UCSD-AML1 (cell line): ENCODE measurements at regions not wholly inside any gene's neighbourhood (a gene's known extent, or its start where the extent isn't known, plus 50 kb on each side); places are given as distances from the start of the nearest gene placed in this dataset.

Experiments
- DNase-seq: peaks from one replicate; lab custom pipeline; 2025; ENCODE audit not compliant: unreplicated experiment; lab: John Stamatoyannopoulos, UW

DNA sequence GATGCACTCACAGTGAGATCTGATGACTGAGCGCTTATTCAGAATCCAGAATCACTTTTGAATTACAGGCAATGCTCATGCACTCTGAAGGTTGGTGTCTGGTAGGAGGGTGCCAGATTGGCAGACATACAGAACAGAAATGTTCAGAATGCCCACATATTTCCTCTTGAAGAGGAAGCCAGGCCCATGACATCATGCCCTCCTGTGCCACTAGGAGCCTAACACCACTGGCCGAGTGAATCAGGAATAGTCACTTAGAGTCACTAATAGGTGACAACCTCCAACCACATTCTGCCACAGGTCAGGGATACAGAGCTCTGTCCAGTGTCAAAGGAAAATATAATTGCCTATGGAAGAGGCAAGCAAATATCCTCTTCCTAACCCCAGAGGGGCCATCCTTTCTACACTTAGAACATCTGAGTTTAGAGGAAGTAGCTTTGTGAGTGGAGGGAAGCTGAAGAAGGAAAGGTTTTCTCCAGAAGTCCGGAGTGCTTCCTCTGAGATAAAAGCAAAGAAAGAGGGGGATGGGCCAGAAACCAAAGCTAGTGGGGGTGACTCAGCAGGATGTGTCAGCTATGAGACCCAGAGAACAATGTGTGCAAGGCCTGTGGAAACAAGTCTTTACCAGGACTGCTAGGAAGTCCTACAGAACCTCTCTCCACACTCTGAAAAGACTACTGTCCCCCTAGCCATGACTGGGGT lies 838.8 kb downstream of the GRID1 start:
- DNase-seq = peak; percentile 27

GRCh38 chr10:85528318-85528652 lies 838.3 kb downstream of the GRID1 start:
- DNase-seq = no peak

- DNase-seq = no peak
Observed at GRCh38 chr10:85531706-85532105, 834.9 kb downstream of the GRID1 start.

- DNase-seq = no peak
Observed at GRCh38 chr10:85532773-85533172, 833.8 kb downstream of the GRID1 start.

DNA sequence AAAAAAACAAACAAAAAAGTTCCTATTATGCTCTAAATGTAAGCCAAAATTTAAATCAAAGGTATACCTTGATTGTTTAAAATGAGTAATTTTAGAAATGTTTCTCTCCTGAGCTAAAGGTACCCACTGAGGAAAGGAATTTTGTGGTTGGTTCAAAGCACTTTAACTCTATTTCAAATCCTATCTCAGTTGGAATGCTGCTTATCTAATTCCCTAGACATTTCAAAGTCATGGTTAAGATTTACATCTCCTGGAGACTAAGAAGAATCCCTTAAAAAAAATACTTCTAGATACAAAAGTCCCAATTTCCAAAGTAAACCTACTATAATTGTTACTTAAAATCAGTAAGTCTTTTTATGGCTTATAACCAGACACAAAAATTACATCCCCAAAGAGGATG lies 830.7 kb downstream of the GRID1 start:
- no peak for DNase-seq

GRCh38 chr10:85537561-85537960 lies 829.0 kb downstream of the GRID1 start:
- DNase-seq = no peak

- DNase-seq = no peak
Observed at GRCh38 chr10:85538601-85539000, 828.0 kb downstream of the GRID1 start.

GRCh38 chr10:85542152-85542551 lies 824.4 kb downstream of the GRID1 start:
- DNase-seq = no peak

DNA sequence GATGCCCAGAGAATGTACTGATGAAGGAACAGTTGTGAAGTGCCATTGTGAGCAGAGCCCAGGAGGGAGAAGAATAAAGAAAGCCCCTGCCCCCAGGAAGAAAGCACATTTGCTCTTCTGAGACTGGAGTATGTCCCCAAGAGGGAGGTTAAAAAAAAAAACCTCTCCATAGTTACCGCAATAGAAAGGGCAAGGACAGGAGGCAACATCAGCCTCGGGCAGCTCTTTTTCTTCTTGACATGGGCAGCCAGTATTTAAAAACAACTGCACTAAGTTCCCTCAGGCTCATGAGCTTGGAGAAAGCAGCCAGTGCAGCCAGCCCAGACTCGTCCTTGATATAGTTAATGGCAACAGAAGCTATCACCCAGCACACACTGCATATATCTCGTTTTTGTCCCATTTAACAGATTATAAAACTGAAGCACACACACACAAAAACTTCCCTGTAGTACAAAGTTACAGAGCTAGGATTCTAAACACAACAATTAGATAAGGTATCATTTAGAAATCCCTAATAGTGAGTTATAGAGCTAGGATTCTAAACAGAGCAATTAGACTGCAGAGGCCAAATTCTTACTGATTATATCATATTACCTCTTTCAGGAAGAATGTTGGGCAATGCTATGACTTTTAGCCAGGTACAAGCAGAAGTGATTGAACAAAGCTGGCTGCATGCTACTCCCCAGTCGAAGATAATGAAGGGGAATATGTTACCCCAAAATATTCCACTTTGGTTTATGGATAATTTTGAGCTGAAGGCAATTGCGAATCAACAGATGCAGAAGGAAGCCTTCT lies 823.5 kb downstream of the GRID1 start:
- DNase-seq = no peak

- DNase-seq = no peak
Observed at GRCh38 chr10:85544956-85545355, 821.6 kb downstream of the GRID1 start.

DNA sequence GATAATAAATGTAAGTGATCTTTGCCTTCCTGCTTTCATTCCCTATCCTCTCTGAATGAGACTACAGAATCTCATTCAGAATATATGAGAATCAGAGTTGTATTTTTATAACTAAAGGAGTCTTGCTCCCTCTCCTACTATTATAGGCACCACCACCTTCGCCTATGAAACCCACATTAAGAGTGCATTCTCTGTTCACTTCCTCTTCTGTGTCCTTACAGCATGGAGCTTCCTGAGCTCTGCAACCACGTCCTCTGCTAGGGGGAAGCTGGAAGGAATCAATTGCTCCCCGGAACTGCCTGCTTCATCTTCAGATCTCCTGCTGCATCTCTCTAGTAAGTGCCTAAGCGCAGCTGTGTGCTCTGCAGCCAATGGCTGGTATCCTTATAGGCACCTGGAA lies 820.7 kb downstream of the GRID1 start:
- DNase-seq = peak; percentile 15

DNA sequence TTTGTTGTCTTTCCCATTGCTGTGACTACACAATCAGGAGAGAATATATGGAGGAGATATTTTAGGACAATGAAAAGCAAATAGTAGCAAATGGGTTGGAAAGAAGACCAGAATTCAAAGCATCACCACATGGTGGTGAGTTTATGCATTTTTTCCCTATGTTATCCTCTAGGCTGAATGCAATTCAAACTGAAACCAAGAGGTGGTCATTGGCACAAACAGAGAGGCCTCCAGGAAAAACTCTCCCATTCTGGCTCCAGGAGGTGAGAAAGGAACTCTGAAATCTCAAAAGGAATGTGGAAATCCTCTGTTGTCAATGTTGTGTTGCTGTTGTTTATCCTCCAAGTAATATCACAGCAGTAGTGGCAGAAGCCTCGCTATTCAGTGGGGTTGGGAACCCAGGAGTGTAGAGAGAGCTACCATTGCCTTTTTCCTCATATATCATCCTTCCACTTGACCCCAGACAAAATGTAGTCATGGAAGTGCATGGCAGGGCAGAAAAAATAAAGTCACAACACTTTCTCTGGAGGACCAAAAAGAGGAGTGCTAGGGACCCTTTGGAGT lies 819.1 kb downstream of the GRID1 start:
- DNase-seq = no peak

DNA sequence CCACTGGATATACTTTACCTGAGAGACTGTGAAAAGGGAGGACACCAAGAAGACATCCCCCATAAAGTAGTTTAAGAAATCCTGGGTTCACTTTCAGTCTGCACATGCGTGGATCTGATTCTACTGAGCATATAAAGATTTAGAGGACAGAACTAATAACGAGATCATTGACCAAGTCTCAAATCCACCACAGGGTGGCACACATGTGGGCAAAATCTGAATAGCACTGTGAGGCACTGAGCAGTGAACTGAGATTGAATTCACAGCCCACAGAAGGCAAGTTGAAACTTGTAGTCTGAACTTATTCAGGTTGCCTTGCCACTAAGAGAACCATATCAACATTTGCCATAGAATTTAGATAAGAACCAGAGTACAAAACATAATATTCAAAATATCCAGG lies 818.6 kb downstream of the GRID1 start:
- no peak for DNase-seq
